ENCODE measurements at regions not wholly inside any gene's neighbourhood (a gene's known extent, or its start where the extent isn't known, plus 50 kb on each side); places are given as distances from the start of the nearest gene placed in this dataset.
"Not testable (repeated sequence)": the region's sequence is repeated elsewhere in the genome, so short reads cannot be mapped to it uniquely, and the experiment has no call there.

GRCh38 chr14:23891717-23892116 is 61.9 kb upstream of the DHRS4 start:
- not testable (repeated sequence) for TF ChIP-seq BHLHE40 (IDR thresholded peaks at IDR 0.05; ENCODE audit: low read depth, low read length); CTCF (IDR thresholded peaks at IDR 0.05); MAX (IDR thresholded peaks at IDR 0.05); CEBPB (IDR thresholded peaks at IDR 0.05); ESRRA (IDR thresholded peaks at IDR 0.05; ENCODE audit: borderline replicate concordance, low read length); KDM5A (IDR thresholded peaks at IDR 0.05); REST (IDR thresholded peaks at IDR 0.05); JUN (IDR thresholded peaks at IDR 0.05); ZFP36 (IDR thresholded peaks at IDR 0.05; ENCODE audit: borderline replicate concordance, partially characterized antibody); CBX8 (IDR thresholded peaks at IDR 0.05); POLR2A (IDR thresholded peaks at IDR 0.05; ENCODE audit: low read length)
